Adrenal gland (tissue), 9 donors: ENCODE measurements at regions not wholly inside any gene's neighbourhood (a gene's known extent, or its start where the extent isn't known, plus 50 kb on each side); places are given as distances from the start of the nearest gene placed in this dataset.
"Not testable (repeated sequence)": the region's sequence is repeated elsewhere in the genome, so short reads cannot be mapped to it uniquely, and the experiment has no call there.

Experiments
- DNase-seq, 7 donors: peaks; one replicate each; pipeline ENCODE4 v3.0.0-alpha.2; 2019 to 2020
- H3K27ac ChIP-seq, 5 donors: fragments of 200-600 bp; sonication (generic) in 4 of 5; 1 replicate in 3 of 5; 2 replicates in 2 of 5; pipeline versions ENCODE4 v1.5.1 to v1.8.0; 2016 to 2020; ENCODE audit warnings: mild to moderate bottlenecking in 1 of 5
- H3K27me3 ChIP-seq: fragments of 200-600 bp; 2 replicates; pipeline ENCODE4 v1.8.0; 2021
- H3K36me3 ChIP-seq, 2 donors: fragments of 200-600 bp; replicated peaks in 1 of 2; 1 replicate in 1 of 2; 2 replicates in 1 of 2; pipeline versions ENCODE4 v1.5.1 to v1.8.0; 2018 to 2022
- H3K4me1 ChIP-seq, 2 donors: fragments of 200-600 bp; replicated peaks in 1 of 2; 1 replicate in 1 of 2; 2 replicates in 1 of 2; pipeline versions ENCODE4 v1.5.1 to v1.8.0; 2018 to 2021
- H3K4me3 ChIP-seq, 4 donors: fragments of 200-600 bp; sonication (generic) in 3 of 4; one replicate each; pipeline ENCODE4 v1.5.1; 2016 to 2018
- H3K9me3 ChIP-seq, 3 donors: fragments of 200-600 bp; sonication (generic) in 1 of 3; replicated peaks in 1 of 3; 1 replicate in 2 of 3; 2 replicates in 1 of 3; pipeline versions ENCODE4 v1.5.1 to v1.8.0; 2016 to 2021
- CTCF ChIP-seq, 6 experiments: fragments of 450-650 bp in 4 of 6; fragments of 200-600 bp in 2 of 6; sonication (generic) in 1 of 6; IDR thresholded peaks; 1 replicate in 5 of 6; 2 replicates in 1 of 6; pipeline versions ENCODE4 v1.5.1 to v1.8.0; 2016 to 2021; ENCODE audit warnings: antibody characterized with exemption in 6 of 6, mild to moderate bottlenecking in 2 of 6, moderate library complexity in 1 of 6
- POLR2A ChIP-seq, 2 donors: fragments of 450-650 bp; IDR thresholded peaks; one replicate each; pipeline ENCODE4 v1.6.1; 2017; ENCODE audit warnings: antibody characterized with exemption in 2 of 2, mild to moderate bottlenecking in 2 of 2, moderate library complexity in 1 of 2
- WGBS, 4 donors: extraction: QIAGEN DNeasy Blood & Tissue Kit in 2 of 4; methylation state at CpG; one replicate each; pipeline versions ENCODE4 v1.1.5 to v1.1.7; 2013 to 2017; 5-methylcytosine and 5-hydroxymethylcytosine counted together
- intact Hi-C, 2 donors: fragments of 100-400 bp; cut with DNase I; formaldehyde crosslinking; loops; one replicate each; pipeline versions ENCODE4 v1.14.1 to v1.15.0; 2022 to 2023
- donor health status: healthy with polysubstance abuse.
- donor health status: Bipolar disorder and iron deficiency.
- donor health status: DM: yes; HTN: yes; CAD: no.
- donor health status: DM: no; HTN: no; CAD: no.
- donor health status: DM: no; HTN: no; CAD: no.

GRCh38 chr5:56631719-56632118 lies 183.6 kb upstream of the MAP3K1 start:
- WGBS, 4 donors, result 64 to 80% (median 72%) methylated on average over 2 of the region's 2 CpGs
- H3K4me3 ChIP-seq, result no peak overlapping the region
- H3K36me3 ChIP-seq, result no peaks in the 10 kb centered on the region
- H3K27me3 ChIP-seq, result no peaks in the 10 kb centered on the region
- TF ChIP-seq POLR2A (IDR thresholded peaks at IDR 0.05) (no peak), CTCF (IDR thresholded peaks at IDR 0.05) (no peak)
- H3K4me1 ChIP-seq, result no peaks in the 10 kb centered on the region
- intact Hi-C loops, result no loop called here
- H3K27ac ChIP-seq, result no peak overlapping the region
- no peak for DNase-seq
- H3K9me3 ChIP-seq, result no peaks in the 10 kb centered on the region

- H3K4me3 ChIP-seq, H3K4me1 ChIP-seq, DNase-seq, H3K9me3 ChIP-seq, intact Hi-C loops, H3K27ac ChIP-seq, H3K36me3 ChIP-seq, H3K27me3 ChIP-seq: not testable (repeated sequence)
- 87 to 98% (median 97%) methylated on average over 4 of the region's 4 CpGs; no CpG with 5 or more reads in 1 of the 4 donors for WGBS, 4 donors
These were observed 186.7 kb upstream of the MAP3K1 start for GRCh38 chr5:56628616-56629015.

DNA sequence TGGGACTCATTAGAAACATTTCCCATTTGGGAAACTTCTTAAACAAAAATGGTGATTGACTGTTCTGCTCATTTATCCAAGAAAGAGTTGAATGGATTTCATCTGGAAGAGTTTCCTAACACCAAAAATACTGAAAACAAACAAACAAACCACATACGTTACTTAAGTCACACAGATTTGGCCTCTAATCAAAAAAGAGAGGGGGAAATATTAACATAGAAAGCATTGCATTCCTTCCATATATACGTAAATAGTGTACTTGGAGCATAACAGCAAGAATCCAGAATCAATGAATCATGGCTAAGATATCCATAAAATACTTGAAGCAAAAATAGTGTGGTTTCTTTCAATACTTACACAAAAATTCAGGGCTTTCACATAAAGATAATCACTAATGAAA lies 189.8 kb upstream of the MAP3K1 start:
- Histone ChIP-seq H3K4me3 (no peak overlapping the region), H3K4me1 (no peaks in the 10 kb centered on the region), H3K27ac (no peak overlapping the region), H3K9me3 (no peaks in the 10 kb centered on the region), H3K36me3 (no peaks in the 10 kb centered on the region), H3K27me3 (no peaks in the 10 kb centered on the region)
- no peak for DNase-seq
- intact Hi-C loops, result no loop called here
- 63 to 82% (median 71%) methylated on average over 2 of the region's 2 CpGs for WGBS, 4 donors
- TF ChIP-seq POLR2A (IDR thresholded peaks at IDR 0.05), result no peak
- TF ChIP-seq CTCF (IDR thresholded peaks at IDR 0.05), result no peak

- WGBS, 4 donors, result 80 to 89% (median 87%) methylated on average over 1 of the region's 1 CpG
- H3K36me3 ChIP-seq, result no peaks in the 10 kb centered on the region
- TF ChIP-seq POLR2A (IDR thresholded peaks at IDR 0.05) (no peak), CTCF (IDR thresholded peaks at IDR 0.05) (no peak)
- no peak for DNase-seq
- H3K27ac ChIP-seq, result no peak overlapping the region
- H3K9me3 ChIP-seq, result no peaks in the 10 kb centered on the region
- H3K27me3 ChIP-seq, result no peaks in the 10 kb centered on the region
- H3K4me3 ChIP-seq, result no peak overlapping the region
- no peaks in the 10 kb centered on the region for H3K4me1 ChIP-seq
- intact Hi-C loops, result no loop called here
These were observed 190.6 kb upstream of the MAP3K1 start for GRCh38 chr5:56624751-56625150.

GRCh38 chr5:56622141-56622540 lies 193.2 kb upstream of the MAP3K1 start:
- DNase-seq, result no peak
- Histone ChIP-seq H3K36me3 (no peaks in the 10 kb centered on the region), H3K4me3 (no peak overlapping the region), H3K27ac (no peak overlapping the region), H3K27me3 (no peaks in the 10 kb centered on the region), H3K4me1 (no peaks in the 10 kb centered on the region), H3K9me3 (peaks cover 0 to 6% (median 0%) of the 10 kb centered on the region in 3 donors)
- 88 to 93% (median 90%) methylated on average over 2 of the region's 2 CpGs for WGBS, 4 donors
- TF ChIP-seq CTCF (IDR thresholded peaks at IDR 0.05), result no peak
- TF ChIP-seq POLR2A (IDR thresholded peaks at IDR 0.05), result no peak
- intact Hi-C loops, result no loop called here
